Superior temporal gyrus (tissue), 1 donor: ENCODE measurements at regions not wholly inside any gene's neighbourhood (a gene's known extent, or its start where the extent isn't known, plus 50 kb on each side); places are given as distances from the start of the nearest gene placed in this dataset.
A peak's percentile ranks its signal among the peaks of the same experiment; 100 is the strongest.

ENCODE experiments used
- DNase-seq: peaks from one replicate; pipeline ENCODE4 v3.0.0-alpha.2; 2016; ENCODE audit errors: extremely low spot score

- DNase-seq, result no peak
Measured at GRCh38 chr15:31473385-31474058, 146.9 kb downstream of the KLF13 start.

DNA sequence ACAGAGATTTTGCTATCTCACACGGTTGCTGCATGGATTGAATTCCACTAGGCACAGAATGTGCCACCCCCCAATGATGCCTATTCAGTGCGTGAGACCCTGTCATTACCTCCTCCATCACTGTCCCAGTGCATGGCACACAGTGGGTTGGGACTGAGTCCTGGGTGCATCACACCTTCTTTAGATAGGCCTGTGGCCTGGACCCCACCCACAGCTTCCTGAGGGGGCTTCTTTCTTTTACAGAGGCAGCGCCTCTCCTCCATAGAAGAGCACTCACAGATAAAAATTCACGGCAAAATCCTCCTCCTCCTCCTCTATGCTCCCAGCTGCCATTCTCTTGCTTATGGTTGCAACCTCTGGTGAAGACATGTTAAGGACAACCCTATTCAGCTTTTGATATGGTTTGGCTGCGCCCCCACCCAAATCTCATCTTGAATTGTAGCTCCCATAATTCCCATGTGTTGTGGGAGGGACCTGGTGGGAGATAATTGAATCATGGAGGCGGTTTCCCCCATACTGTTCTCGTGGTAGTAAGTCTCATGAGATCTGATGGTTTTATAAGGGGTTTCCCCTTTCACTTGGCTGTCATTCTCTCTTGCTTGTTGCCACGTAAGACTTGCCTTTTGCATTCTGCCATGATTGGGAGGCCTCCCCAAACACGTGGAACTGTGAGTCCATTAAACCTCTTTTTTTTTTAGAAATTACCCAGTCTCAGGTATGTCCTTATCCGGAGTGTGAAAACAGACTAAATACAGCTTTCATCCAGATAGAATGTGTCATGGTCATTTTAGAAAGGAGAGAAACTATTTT, 147.6 kb downstream of the KLF13 start:
- DNase-seq, result no peak

DNA sequence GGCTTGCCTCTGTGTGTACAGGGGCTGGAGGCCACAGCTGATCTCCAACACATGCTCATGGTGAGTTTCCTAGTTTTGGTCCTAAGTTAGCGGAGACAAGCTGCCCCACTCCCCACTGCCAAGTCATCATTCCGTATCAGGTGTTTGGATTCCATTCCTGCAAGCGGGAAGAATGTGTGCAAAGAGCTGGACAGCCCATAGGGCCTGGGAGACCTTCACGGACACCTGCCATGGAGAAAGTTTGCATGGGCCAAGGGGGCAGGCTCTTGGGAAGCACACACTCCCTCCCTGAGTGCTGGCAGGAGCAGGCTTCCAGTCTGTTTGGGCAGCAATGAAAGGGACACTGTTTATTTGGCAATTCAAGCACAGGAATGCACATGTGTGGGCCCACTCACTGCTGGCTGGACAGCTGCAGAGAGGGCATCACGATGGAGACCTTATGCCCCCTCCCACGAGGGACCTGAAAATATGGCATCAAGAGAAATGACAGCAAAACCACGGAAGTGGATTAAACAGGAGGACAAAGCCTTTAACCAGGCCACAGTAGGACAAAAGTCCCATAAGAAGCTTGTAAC, 149.7 kb downstream of the KLF13 start:
- DNase-seq, result no peak

DNA sequence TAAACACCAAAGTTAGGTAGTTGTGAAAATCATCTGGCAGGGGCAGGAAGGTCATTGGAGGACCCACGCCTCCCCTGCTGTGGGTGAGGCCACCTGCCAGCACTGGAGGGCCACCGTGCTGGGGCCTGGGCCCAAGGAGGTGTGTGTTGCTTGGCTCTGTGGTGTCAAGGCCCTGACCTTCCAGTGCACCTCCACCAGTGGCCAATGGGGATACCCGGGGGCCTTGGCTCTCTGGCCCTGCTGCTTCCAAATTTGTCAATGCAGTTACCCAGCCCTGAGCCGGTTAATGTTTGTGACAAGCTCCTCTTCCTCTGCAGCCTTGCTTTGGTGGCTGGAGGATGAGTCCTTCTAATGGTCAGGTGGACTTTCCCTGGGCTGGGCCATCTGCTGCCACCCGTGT, 150.2 kb downstream of the KLF13 start:
- DNase-seq, result no peak

GRCh38 chr15:31477301-31477700, 150.7 kb downstream of the KLF13 start:
- no peak for DNase-seq

DNA sequence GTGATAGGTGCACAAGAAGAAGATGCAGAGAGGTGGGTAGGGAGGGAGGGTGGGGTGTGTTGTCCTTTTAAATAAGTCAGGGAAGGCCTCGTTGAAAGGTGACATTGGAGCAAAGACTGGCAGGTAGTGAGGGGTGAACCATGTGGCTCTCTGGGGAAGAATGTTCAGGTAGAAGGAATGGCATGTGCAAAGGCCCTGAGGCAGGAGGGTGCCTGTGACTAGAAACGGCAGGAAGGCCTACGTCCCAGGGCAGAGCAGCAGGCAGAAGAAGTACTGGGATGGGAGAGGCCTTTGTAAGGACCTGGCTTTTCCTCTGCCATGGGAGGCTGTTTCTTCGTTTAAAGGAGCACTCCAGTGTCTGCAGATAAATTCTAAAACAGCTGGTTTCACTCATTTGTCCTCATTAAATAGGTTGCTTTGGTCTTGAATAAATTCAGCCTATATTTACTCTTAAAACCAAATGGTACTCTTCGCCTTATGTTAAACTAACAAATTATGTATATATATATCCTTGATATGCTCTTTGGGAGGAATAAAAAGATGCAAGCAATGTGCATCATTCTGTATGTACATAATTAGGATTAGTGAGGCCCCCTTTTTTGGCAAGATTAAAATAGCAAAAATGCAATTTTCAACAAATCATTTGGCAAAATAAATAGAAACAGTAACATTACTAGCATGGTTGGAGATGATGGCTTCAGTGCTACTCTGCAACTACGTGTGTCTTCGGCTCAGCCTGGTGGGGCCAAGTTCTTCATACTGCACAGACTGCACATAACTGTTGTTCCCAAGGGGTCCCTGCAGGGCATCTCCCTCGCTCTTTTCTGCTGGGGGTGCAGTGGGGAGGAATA, 151.4 kb downstream of the KLF13 start:
- DNase-seq, result no peak

- no peak for DNase-seq
Measured at GRCh38 chr15:31478702-31479221, 152.1 kb downstream of the KLF13 start.

DNA sequence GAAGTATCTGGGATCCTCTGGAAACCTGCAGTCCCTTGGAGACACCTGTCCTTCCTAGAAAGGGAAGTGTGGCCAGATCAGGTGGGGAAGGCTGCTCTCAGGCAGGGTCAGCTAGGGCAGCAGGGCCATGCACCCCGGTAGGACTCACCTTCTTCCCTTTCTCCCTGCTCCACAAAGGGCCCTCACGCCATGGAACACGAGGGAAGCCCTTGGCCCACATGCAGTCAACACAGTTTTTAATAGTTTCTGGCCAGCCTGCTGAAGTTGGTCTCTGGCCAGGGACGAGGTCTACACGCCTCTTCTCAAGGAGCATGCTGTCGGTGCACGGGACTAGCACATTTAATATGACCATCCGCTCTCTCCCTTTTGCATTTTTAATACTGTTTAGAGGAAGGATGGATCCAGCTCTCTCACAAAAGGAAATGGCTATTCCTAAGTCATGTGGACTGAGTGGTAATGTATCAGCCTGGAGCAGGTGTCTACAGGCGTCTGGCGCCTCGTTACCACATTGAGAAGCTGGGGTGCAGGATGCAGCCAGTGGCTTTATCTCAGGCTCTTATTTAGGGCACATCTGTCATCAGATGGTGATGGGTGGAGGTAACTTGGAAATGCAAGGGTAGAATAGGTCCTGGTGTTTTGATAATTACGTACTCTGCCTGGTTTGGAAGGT, 153.9 kb downstream of the KLF13 start:
- DNase-seq, result peak; percentile 20

GRCh38 chr15:31481142-31481541, 154.5 kb downstream of the KLF13 start:
- no peak for DNase-seq

DNA sequence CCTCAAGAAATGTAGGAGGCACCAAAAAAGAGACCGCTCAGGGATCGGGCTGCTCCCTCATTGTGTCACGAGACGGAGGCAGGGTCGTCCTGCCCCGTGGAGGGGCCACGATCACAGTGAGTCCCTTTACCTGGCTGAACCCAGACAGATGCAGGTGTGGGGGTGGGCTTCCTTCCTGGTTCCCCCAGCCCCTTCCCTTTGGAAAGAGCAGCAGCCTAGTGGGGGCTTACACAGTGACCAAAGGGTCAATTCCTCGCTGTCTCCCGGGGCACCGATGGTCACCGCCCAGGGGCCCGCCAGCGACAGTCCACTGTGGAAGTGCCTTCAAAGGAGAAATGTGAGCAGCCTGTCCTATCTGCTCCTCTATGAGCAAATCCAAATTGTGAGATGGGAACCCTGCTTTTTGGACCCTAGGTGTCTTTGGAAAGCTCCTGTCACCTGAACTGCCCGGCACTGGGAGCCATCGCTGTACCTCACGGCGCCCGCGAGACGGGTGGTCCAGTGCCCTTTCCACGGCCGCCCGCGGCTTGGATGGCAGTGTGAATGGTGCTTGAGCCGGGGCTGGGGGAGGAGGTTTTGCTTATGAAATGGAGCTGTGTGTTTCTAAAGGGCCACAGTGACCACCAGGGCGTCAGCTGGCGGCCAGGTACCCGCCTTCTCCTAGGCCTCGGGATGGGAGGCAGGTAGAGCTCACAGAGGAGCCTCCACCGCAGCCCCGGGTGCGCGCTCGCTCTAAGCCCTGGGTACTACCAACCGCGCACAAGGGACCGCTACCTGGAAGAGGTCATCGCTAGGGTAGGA, 155.7 kb downstream of the KLF13 start:
- no peak for DNase-seq

GRCh38 chr15:31483053-31483985, 156.7 kb downstream of the KLF13 start:
- DNase-seq, result no peak

DNA sequence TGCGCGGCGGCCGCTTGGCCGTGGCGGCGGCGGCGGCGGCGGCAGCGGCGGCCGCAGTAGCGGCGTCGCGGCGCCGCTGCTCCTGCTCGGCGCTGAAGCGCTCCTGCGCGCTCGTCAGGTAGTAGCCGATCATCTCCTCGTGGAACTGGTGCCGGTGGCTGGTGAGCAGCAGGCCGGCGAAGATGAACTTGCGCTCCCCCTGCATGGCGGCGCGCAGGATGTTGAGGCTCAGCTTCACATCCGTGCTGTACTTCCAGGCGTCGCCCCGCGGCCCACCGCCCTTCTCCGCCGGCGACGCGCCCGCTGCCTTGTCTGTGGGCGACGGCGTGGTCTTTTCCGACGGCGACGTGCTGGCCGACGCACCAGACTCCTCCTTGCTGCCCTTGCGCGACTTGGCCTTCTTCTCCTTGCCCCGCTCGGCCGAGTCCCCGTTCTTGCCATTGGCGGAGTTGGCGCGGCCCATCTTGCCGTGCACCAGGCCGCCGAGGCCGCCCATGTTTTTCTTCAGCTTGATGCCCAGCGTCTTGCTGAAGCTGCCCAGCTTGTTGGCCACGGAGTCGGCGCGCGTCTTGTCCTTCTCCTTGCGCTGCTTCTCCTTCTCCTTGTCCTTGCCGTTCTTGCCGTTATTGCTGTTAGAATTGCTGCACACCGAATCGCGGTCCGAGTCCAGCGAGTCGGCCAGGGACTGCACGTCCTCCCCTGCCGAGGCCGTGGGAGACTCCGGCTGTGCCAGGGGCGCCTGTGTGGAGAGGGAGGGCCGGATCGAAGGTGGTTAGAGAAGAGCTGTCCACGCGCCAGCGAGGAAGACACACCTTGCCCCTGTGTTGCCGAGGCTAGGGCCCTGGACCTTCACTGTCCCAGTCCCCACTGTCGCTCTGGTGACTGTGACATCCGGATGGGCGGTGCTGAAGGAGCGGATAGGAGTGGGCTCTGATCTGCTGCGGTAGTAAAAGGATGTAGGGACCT, 157.6 kb downstream of the KLF13 start:
- DNase-seq, result no peak

DNA sequence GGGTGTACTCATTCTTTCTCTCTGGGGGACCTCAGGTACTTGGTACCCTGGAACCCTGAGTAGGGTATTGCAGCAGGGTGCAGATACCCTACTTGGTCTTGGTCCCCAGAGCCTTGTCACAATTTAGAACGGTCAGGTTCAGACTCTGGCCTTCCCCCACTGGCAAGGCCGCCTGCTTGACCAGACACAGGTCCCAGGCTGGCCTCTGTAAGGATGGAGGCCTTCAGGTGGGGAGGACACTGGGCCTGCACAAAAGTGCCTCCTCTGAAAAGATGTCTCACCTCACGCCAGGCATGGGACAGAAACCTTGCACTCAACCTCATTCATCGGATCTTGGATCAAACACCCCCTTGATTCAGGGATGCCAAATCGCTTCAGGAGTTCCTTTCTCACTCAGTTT, 158.4 kb downstream of the KLF13 start:
- DNase-seq, result no peak

DNA sequence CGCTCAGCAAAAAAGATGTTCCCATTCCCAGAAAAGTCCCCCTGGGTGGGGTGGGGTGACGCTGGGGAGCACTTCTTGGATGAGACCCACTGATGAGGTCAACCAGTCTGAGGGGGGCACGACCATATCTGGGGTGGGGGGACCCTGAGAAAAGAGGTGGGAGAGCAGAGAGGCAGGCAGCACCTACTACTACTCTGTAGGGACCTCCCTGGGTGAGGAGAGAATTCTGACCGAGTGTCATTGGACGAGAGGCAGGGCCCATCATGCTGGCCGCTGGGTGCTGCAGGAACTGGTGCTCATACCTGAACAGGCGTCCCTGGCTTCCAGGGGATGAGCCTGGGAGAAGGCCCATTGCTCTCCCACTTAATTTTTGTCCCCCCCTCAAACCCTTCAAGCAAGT, 158.8 kb downstream of the KLF13 start:
- DNase-seq, result no peak

DNA sequence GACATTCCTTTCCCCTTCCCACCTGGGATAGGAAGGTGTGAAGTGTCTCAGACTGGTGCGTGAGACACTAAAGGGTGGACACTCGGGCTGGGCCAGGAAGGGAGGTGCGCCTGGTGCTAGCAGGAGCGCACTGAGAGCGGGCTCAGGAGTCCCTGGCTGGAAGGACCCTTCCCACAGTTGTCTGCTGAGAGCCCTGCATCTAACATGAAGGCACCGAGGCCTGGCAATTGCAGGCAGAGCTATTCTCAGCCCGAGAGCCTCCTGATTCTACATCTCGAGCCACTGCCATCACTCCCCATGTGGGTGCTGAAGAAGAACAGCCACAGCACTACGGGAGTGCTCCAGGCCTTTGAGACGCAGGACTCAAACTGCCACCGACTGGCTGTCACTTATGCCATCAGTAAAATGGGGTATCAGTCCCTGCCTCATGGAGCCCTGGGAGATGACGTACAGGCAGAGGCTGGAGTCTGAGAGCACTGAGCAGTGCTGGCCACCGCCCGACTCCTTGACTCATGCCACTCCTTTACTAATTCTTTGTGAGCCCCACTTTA, 159.4 kb downstream of the KLF13 start:
- DNase-seq, result no peak

DNA sequence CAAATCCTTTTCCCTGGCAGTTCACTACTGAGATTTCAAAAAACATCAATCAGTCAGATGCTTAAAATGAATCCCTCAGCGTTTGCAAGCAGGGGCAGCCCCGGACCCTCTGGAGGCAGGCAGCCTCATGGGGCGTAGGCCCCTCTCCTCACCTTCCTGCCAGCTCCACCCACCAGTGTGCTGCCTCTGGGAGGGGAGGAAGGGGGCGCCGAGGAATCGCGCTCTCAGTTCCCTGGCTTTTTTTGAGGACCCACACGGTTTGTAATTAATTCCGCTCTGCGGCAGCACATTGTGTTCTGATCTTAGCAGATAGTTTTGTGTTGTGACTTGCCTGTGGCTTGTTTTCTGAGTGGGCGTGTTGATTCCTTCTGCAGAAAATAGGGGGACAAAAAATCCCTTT, 159.9 kb downstream of the KLF13 start:
- DNase-seq, result no peak

- DNase-seq, result no peak
Measured at GRCh38 chr15:31486906-31487695, 160.5 kb downstream of the KLF13 start.
